Hepatocyte (in vitro differentiated cells): ENCODE measurements at regions not wholly inside any gene's neighbourhood (a gene's known extent, or its start where the extent isn't known, plus 50 kb on each side); places are given as distances from the start of the nearest gene placed in this dataset.

Source experiments
- EZH2 ChIP-seq: fragments of 200-600 bp; sonication (generic); IDR thresholded peaks from 2 replicates; pipeline ENCODE4 v1.6.1; 2016; ENCODE audit warnings: antibody characterized with exemption, mild to moderate bottlenecking, borderline replicate concordance
- EZH2phosphoT487 ChIP-seq: fragments of 200-600 bp; sonication (generic); IDR thresholded peaks from one replicate; pipeline ENCODE4 v1.6.1; 2018; ENCODE audit warnings: antibody characterized with exemption, mild to moderate bottlenecking, low read depth, moderate library complexity; ENCODE audit not compliant: unreplicated experiment, severe bottlenecking

DNA sequence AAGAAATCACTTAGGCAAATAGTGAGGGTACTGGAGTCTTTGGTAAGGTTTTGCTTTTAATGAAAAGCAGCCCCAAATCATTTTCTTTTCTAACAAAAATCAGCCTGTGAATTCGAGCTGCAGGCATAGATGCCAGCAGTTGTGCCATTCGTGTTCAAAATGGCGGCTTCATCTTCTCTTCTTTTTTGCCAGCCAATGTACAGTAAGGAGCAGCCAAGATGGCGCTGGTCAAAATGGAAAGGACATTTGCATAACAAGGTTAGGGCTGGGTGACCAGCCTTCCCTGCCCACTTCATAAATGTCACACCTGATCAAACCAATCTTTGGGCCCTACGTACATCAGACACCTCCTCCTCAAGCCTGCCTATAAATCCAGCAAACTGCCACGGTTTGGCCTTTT is 100.2 kb upstream of the RGS1 start:
- TF ChIP-seq EZH2phosphoT487 (no peak), EZH2 (no peak)
